Amygdala (tissue), 56 donors: ENCODE measurements at regions not wholly inside any gene's neighbourhood (a gene's known extent, or its start where the extent isn't known, plus 50 kb on each side); places are given as distances from the start of the nearest gene placed in this dataset.
"Not testable (repeated sequence)": the region's sequence is repeated elsewhere in the genome, so short reads cannot be mapped to it uniquely, and the experiment has no call there.

ENCODE experiments used
- DNase-seq, 56 donors: peaks; one replicate each; lab custom pipeline; 2025; lab: John Stamatoyannopoulos, UW

GRCh38 chr1:188735567-188735966 is 1742.1 kb downstream of the BRINP3 start:
- DNase-seq, result no peak

- DNase-seq, result not testable (repeated sequence)
Observed at GRCh38 chr1:188749275-188749674, 1728.4 kb downstream of the BRINP3 start.

GRCh38 chr1:188752027-188752426 is 1725.6 kb downstream of the BRINP3 start:
- DNase-seq, result not testable (repeated sequence)

- not testable (repeated sequence) for DNase-seq
Observed at GRCh38 chr1:188757747-188758146, 1719.9 kb downstream of the BRINP3 start.

- no peak for DNase-seq
Observed at GRCh38 chr1:188761226-188761625, 1716.4 kb downstream of the BRINP3 start.

- DNase-seq, result no peak
Observed at GRCh38 chr1:188762166-188762743, 1715.4 kb downstream of the BRINP3 start.

- no peak for DNase-seq
Observed at GRCh38 chr1:188763541-188763940, 1714.1 kb downstream of the BRINP3 start.

- DNase-seq, result no peak
Observed at GRCh38 chr1:188769181-188769580, 1708.5 kb downstream of the BRINP3 start.

- no peak for DNase-seq
Observed at GRCh38 chr1:188769936-188770335, 1707.7 kb downstream of the BRINP3 start.

- DNase-seq, result no peak
Observed at GRCh38 chr1:188778578-188778977, 1699.1 kb downstream of the BRINP3 start.

- DNase-seq, result no peak
Observed at GRCh38 chr1:188782220-188782841, 1695.3 kb downstream of the BRINP3 start.

- DNase-seq, result no peak
Observed at GRCh38 chr1:188794969-188795368, 1682.7 kb downstream of the BRINP3 start.

GRCh38 chr1:188812153-188812552 is 1665.5 kb downstream of the BRINP3 start:
- not testable (repeated sequence) for DNase-seq

GRCh38 chr1:188812836-188813573 is 1664.7 kb downstream of the BRINP3 start:
- not testable (repeated sequence) for DNase-seq

GRCh38 chr1:188817814-188818213 is 1659.8 kb downstream of the BRINP3 start:
- DNase-seq, result no peak

- no peak for DNase-seq
Observed at GRCh38 chr1:188822248-188822647, 1655.4 kb downstream of the BRINP3 start.

GRCh38 chr1:188825471-188825870 is 1652.2 kb downstream of the BRINP3 start:
- no peak for DNase-seq

- DNase-seq, result no peak
Observed at GRCh38 chr1:188826800-188827199, 1650.9 kb downstream of the BRINP3 start.

GRCh38 chr1:188827400-188827799 is 1650.3 kb downstream of the BRINP3 start:
- DNase-seq, result no peak

- not testable (repeated sequence) for DNase-seq
Observed at GRCh38 chr1:188841111-188841696, 1636.5 kb downstream of the BRINP3 start.

- peak in 1 of 56 donors; percentile 11 for DNase-seq
Observed at GRCh38 chr1:188846468-188846867, 1631.2 kb downstream of the BRINP3 start.
